Stomach (tissue), 4 donors: ENCODE measurements at regions not wholly inside any gene's neighbourhood (a gene's known extent, or its start where the extent isn't known, plus 50 kb on each side); places are given as distances from the start of the nearest gene placed in this dataset.

Experiments used
- EP300 ChIP-seq: sonication (generic); formaldehyde crosslinking; IDR thresholded peaks from one replicate; pipeline ENCODE4 v1.6.1; 2017; ENCODE audit warnings: antibody characterized with exemption
- POLR2A ChIP-seq, 4 donors: fragments of 450-650 bp; IDR thresholded peaks; one replicate each; pipeline ENCODE4 v1.6.1; 2016; ENCODE audit warnings: antibody characterized with exemption in 4 of 4, control low read depth in 2 of 4, mild to moderate bottlenecking in 1 of 4, moderate library complexity in 1 of 4
- POLR2AphosphoS5 ChIP-seq, 3 donors: sonication (generic); formaldehyde crosslinking; IDR thresholded peaks; one replicate each; pipeline ENCODE4 v1.6.1; 2016; ENCODE audit warnings: antibody characterized with exemption in 3 of 3
- TF ChIP-seq, protein P1 (sequence below), 7 experiments: fragments of 450-650 bp in 4 of 7; fragments of 200-600 bp in 3 of 7; sonication (generic) in 3 of 7; IDR thresholded peaks; one replicate each; pipeline ENCODE4 v1.5.1; 2016 to 2019; ENCODE audit warnings: antibody characterized with exemption in 7 of 7, control low read depth in 2 of 7, mild to moderate bottlenecking in 1 of 7

DNA sequence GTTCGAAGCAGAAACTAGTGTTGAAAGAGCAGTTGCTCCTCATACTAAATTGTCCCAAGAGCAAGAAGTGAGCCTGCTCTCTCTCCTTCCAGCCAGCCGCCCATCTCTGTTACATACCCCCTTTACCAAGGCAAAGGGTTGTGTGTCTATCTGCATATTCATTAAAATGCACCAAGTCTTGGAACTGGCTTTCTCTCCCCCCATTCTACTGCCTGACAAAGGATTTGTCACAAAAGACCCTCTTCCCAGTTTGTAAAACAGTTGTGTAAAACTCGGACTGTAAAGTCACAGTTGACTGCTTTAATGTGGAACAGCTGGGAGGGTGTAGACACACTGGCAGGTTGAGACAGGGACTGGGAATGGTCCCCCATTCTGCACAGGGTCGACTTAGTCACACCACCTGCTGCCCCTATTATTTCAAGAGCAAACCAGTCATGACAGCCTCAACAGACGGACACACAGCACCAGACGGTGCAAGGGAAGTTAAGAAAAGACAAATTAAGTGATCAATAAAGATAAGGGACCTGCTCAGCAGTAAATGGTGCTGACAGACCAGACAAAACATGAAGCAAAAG is 60.0 kb upstream of the HTATIP2 start:
- TF ChIP-seq POLR2A (IDR thresholded peaks at IDR 0.05) (no peak), POLR2AphosphoS5 (IDR thresholded peaks at IDR 0.05) (no peak), EP300 (no peak)
- TF ChIP-seq, protein P1, sequence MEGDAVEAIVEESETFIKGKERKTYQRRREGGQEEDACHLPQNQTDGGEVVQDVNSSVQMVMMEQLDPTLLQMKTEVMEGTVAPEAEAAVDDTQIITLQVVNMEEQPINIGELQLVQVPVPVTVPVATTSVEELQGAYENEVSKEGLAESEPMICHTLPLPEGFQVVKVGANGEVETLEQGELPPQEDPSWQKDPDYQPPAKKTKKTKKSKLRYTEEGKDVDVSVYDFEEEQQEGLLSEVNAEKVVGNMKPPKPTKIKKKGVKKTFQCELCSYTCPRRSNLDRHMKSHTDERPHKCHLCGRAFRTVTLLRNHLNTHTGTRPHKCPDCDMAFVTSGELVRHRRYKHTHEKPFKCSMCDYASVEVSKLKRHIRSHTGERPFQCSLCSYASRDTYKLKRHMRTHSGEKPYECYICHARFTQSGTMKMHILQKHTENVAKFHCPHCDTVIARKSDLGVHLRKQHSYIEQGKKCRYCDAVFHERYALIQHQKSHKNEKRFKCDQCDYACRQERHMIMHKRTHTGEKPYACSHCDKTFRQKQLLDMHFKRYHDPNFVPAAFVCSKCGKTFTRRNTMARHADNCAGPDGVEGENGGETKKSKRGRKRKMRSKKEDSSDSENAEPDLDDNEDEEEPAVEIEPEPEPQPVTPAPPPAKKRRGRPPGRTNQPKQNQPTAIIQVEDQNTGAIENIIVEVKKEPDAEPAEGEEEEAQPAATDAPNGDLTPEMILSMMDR (IDR thresholded peaks at IDR 0.05), result no peak
